BLaER1 (cell line): ENCODE measurements at regions not wholly inside any gene's neighbourhood (a gene's known extent, or its start where the extent isn't known, plus 50 kb on each side); places are given as distances from the start of the nearest gene placed in this dataset.
"Not testable (repeated sequence)": the region's sequence is repeated elsewhere in the genome, so short reads cannot be mapped to it uniquely, and the experiment has no call there.

Source experiments
- H3K27ac ChIP-seq: shearing (Covaris generic); formaldehyde crosslinking; 2 replicates; pipeline ENCODE4 v1.8.1; 2022
- H3K27me3 ChIP-seq: shearing (Covaris generic); formaldehyde crosslinking; 2 replicates; pipeline ENCODE4 v1.8.1; 2022
- H3K36me3 ChIP-seq: shearing (Covaris generic); formaldehyde crosslinking; 2 replicates; pipeline ENCODE4 v1.8.1; 2022
- H3K4me1 ChIP-seq: shearing (Covaris generic); formaldehyde crosslinking; 2 replicates; pipeline ENCODE4 v1.8.1; 2022
- H3K4me2 ChIP-seq: shearing (Covaris generic); formaldehyde crosslinking; 2 replicates; pipeline ENCODE4 v1.8.1; 2022
- H3K4me3 ChIP-seq: shearing (Covaris generic); formaldehyde crosslinking; 2 replicates; pipeline ENCODE4 v1.8.1; 2022
- H3K9ac ChIP-seq: shearing (Covaris generic); formaldehyde crosslinking; 2 replicates; pipeline ENCODE4 v1.8.1; 2022
- H3K9me3 ChIP-seq: shearing (Covaris generic); formaldehyde crosslinking; 2 replicates; pipeline ENCODE4 v1.8.1; 2022
- H4K20me1 ChIP-seq: shearing (Covaris generic); formaldehyde crosslinking; 2 replicates; pipeline ENCODE4 v1.8.1; 2022
- Cebpa-rat ChIP-seq: shearing (Covaris generic); IDR thresholded peaks from 2 replicates; pipeline ENCODE4 v1.8.1; 2022

GRCh38 chr13:37978680-37979079 is 109.1 kb upstream of the TRPC4 start:
- no peaks in the 10 kb centered on the region for H3K4me1 ChIP-seq
- H3K4me3 ChIP-seq: no peak overlapping the region
- no peaks in the 10 kb centered on the region for H3K36me3 ChIP-seq
- H3K9me3 ChIP-seq: no peaks in the 10 kb centered on the region
- TF ChIP-seq Cebpa-rat: no peak
- no peaks in the 10 kb centered on the region for H4K20me1 ChIP-seq
- H3K9ac ChIP-seq: no peak overlapping the region
- no peaks in the 10 kb centered on the region for H3K27me3 ChIP-seq
- H3K4me2 ChIP-seq: no peak overlapping the region
- H3K27ac ChIP-seq: no peak overlapping the region

- H3K4me2 ChIP-seq: no peak overlapping the region
- TF ChIP-seq Cebpa-rat: no peak
- H3K4me3 ChIP-seq: no peak overlapping the region
- no peak overlapping the region for H3K9ac ChIP-seq
- no peaks in the 10 kb centered on the region for H3K4me1 ChIP-seq
- H3K27me3 ChIP-seq: no peaks in the 10 kb centered on the region
- no peaks in the 10 kb centered on the region for H3K36me3 ChIP-seq
- no peaks in the 10 kb centered on the region; the same call in 1 of the 2 replicates for H3K9me3 ChIP-seq
- H3K27ac ChIP-seq: no peak overlapping the region
- no peaks in the 10 kb centered on the region for H4K20me1 ChIP-seq
Measured at GRCh38 chr13:37968555-37968954, 99.0 kb upstream of the TRPC4 start.

DNA sequence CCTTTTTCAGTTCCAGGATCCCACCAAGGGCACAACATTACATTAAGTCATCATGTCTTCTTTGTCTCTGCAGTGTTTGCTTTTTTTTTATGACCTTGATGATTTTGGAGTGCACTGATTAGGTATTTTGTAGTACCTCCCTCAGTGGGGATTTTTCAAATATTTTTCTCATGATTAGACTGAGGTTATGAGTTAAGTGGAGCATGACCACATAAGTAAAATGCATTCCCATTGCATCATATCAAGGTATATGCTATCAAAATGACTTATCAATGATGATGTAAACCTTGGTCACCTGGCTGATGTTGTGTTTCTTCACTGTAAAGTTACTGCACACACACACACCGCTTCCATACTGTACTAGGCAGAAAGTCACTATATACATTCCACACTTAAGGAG is 96.7 kb upstream of the TRPC4 start:
- H3K9me3 ChIP-seq: no peaks in the 10 kb centered on the region; the same call in 1 of the 2 replicates
- H3K27me3 ChIP-seq: no peaks in the 10 kb centered on the region
- H3K9ac ChIP-seq: no peak overlapping the region
- no peak overlapping the region for H3K27ac ChIP-seq
- H3K4me1 ChIP-seq: no peaks in the 10 kb centered on the region
- H4K20me1 ChIP-seq: no peaks in the 10 kb centered on the region
- no peak overlapping the region for H3K4me3 ChIP-seq
- H3K4me2 ChIP-seq: no peak overlapping the region
- TF ChIP-seq Cebpa-rat: no peak
- H3K36me3 ChIP-seq: no peaks in the 10 kb centered on the region

DNA sequence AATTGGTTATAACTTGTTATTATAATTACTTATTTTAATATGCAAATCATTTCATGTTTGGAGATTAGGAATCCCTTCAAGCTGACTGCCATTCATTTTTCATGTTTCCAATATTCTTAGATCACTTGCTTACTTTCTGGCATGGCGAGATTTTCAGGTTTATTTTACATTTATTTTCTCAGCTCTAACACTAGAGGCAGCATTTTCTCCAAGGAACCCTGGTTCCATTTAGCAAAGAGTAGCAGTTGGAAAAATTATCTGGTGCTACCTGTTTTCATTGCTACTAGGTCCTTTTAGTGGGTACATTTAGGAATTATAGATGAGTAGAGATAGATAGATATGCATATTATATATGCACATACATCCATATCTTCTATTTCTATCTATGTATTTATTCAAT is 90.9 kb upstream of the TRPC4 start:
- no peaks in the 10 kb centered on the region for H4K20me1 ChIP-seq
- no peak overlapping the region for H3K4me3 ChIP-seq
- no peaks in the 10 kb centered on the region for H3K36me3 ChIP-seq
- H3K27me3 ChIP-seq: no peaks in the 10 kb centered on the region
- TF ChIP-seq Cebpa-rat: no peak
- H3K4me1 ChIP-seq: no peaks in the 10 kb centered on the region
- no peaks in the 10 kb centered on the region for H3K9me3 ChIP-seq
- H3K9ac ChIP-seq: no peak overlapping the region
- H3K4me2 ChIP-seq: no peak overlapping the region
- no peak overlapping the region for H3K27ac ChIP-seq

- no peaks in the 10 kb centered on the region for H3K27me3 ChIP-seq
- no peak overlapping the region for H3K4me2 ChIP-seq
- H3K36me3 ChIP-seq: no peaks in the 10 kb centered on the region
- no peaks in the 10 kb centered on the region for H3K9me3 ChIP-seq
- no peaks in the 10 kb centered on the region for H3K4me1 ChIP-seq
- H4K20me1 ChIP-seq: no peaks in the 10 kb centered on the region
- TF ChIP-seq Cebpa-rat: no peak
- H3K4me3 ChIP-seq: no peak overlapping the region
- H3K27ac ChIP-seq: no peak overlapping the region
- no peak overlapping the region for H3K9ac ChIP-seq
Measured at GRCh38 chr13:37959284-37959683, 89.7 kb upstream of the TRPC4 start.

GRCh38 chr13:37956536-37956935 is 87.0 kb upstream of the TRPC4 start:
- Histone ChIP-seq H3K27me3 (no peaks in the 10 kb centered on the region), H3K9me3 (no peaks in the 10 kb centered on the region), H4K20me1 (no peaks in the 10 kb centered on the region), H3K27ac (no peak overlapping the region), H3K4me1 (no peaks in the 10 kb centered on the region), H3K4me2 (no peak overlapping the region), H3K9ac (no peak overlapping the region), H3K36me3 (no peaks in the 10 kb centered on the region), H3K4me3 (no peak overlapping the region)
- no peak for TF ChIP-seq Cebpa-rat

DNA sequence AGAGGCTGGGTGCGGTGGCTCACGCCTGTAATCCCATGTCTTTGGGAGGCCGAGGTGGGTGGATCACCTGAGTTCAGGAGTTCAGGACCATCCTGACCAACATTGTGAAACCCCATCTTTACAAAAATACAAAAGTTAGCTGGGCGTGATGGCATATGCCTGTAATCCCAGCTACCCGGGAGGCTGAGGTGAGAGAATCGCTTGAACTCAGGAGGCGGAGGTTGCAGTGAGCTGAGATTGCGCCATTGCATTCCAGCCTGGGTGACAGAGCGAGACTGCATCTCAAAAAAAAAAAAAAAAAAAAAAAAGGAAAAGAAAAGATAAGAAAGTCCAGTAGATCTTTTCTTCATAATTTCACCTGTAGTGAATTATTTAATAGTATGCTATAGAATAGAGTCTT is 85.0 kb upstream of the TRPC4 start:
- H3K4me1 ChIP-seq, H3K36me3 ChIP-seq, H3K9ac ChIP-seq, H3K27me3 ChIP-seq, H3K4me2 ChIP-seq, H3K4me3 ChIP-seq, H4K20me1 ChIP-seq, H3K27ac ChIP-seq, H3K9me3 ChIP-seq: not testable (repeated sequence)

GRCh38 chr13:37954191-37954590 is 84.6 kb upstream of the TRPC4 start:
- Histone ChIP-seq H3K4me2 (no peak overlapping the region), H3K27me3 (no peaks in the 10 kb centered on the region)

GRCh38 chr13:37953696-37954095 is 84.1 kb upstream of the TRPC4 start:
- TF ChIP-seq Cebpa-rat: no peak
- H3K36me3 ChIP-seq: no peaks in the 10 kb centered on the region

More at GRCh38 chr13:37954191-37954590, 84.6 kb upstream of the TRPC4 start:
- H3K4me1 ChIP-seq: no peaks in the 10 kb centered on the region
- no peaks in the 10 kb centered on the region for H4K20me1 ChIP-seq
- H3K9ac ChIP-seq: no peak overlapping the region
- no peak overlapping the region for H3K27ac ChIP-seq
- H3K9me3 ChIP-seq: no peaks in the 10 kb centered on the region
- H3K36me3 ChIP-seq: no peaks in the 10 kb centered on the region
- no peak overlapping the region for H3K4me3 ChIP-seq
- TF ChIP-seq Cebpa-rat: no peak

GRCh38 chr13:37950016-37950415 is 80.4 kb upstream of the TRPC4 start:
- Histone ChIP-seq H3K27me3 (no peaks in the 10 kb centered on the region), H3K4me1 (no peaks in the 10 kb centered on the region), H3K9ac (no peak overlapping the region), H3K4me3 (no peak overlapping the region), H3K4me2 (no peak overlapping the region), H3K36me3 (no peaks in the 10 kb centered on the region), H3K9me3 (no peaks in the 10 kb centered on the region), H4K20me1 (no peaks in the 10 kb centered on the region), H3K27ac (no peak overlapping the region)
- TF ChIP-seq Cebpa-rat: no peak

More at GRCh38 chr13:37953696-37954095, 84.1 kb upstream of the TRPC4 start:
- Histone ChIP-seq H3K4me1 (no peaks in the 10 kb centered on the region), H3K9me3 (no peaks in the 10 kb centered on the region), H3K27me3 (no peaks in the 10 kb centered on the region), H4K20me1 (no peaks in the 10 kb centered on the region), H3K27ac (no peak overlapping the region), H3K4me3 (no peak overlapping the region), H3K9ac (no peak overlapping the region), H3K4me2 (no peak overlapping the region)

DNA sequence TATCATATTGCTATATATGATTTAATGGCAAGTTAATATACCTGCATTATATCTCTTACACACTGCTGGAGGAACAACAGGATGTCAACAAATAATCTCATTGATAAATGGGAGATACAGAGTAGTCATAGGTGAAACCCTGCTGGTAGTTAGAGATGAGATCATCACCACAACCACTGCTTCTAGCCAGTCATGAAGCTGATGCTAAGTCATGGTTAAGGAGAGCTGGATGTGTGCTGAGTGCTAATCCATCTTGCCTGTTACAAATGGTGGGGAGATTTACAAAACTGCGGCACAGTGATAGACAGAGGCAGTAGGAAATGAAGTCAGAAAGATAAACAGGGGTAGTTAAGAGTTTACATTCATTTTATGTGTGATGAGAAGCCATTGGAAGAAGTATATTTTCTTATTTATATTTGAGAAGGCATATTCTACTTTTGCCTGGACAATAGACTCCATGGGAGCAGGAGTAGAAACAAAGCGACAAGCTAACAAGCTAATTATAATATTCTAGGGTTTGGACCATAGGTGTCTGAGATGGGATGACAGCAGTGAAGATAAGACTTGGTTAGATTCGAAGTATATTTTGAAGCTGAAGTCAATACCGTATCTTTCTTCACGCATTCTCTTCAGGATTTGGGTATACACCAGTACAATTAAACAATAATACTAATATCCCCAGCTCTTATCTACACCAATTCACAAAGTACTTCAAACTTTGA is 78.0 kb upstream of the TRPC4 start:
- H3K27me3 ChIP-seq: no peaks in the 10 kb centered on the region
- H3K27ac ChIP-seq: no peak overlapping the region
- H3K4me1 ChIP-seq: peaks cover under 1% of the 10 kb centered on the region; the same call in 1 of the 2 replicates
- no peak for TF ChIP-seq Cebpa-rat
- no peak overlapping the region for H3K4me2 ChIP-seq
- H4K20me1 ChIP-seq: no peaks in the 10 kb centered on the region
- no peaks in the 10 kb centered on the region for H3K36me3 ChIP-seq
- no peaks in the 10 kb centered on the region for H3K9me3 ChIP-seq
- no peak overlapping the region for H3K9ac ChIP-seq
- H3K4me3 ChIP-seq: no peak overlapping the region
